ENCODE measurements at regions not wholly inside any gene's neighbourhood (a gene's known extent, or its start where the extent isn't known, plus 50 kb on each side); places are given as distances from the start of the nearest gene placed in this dataset.

- H3K4me3 ChIP-seq (ENCODE audit: low read depth, low read length): no peak overlapping the region
- H3K36me3 ChIP-seq (ENCODE audit: control insufficient read depth, insufficient read depth, low read length): no peaks in the 10 kb centered on the region
- TF ChIP-seq, protein P1, sequence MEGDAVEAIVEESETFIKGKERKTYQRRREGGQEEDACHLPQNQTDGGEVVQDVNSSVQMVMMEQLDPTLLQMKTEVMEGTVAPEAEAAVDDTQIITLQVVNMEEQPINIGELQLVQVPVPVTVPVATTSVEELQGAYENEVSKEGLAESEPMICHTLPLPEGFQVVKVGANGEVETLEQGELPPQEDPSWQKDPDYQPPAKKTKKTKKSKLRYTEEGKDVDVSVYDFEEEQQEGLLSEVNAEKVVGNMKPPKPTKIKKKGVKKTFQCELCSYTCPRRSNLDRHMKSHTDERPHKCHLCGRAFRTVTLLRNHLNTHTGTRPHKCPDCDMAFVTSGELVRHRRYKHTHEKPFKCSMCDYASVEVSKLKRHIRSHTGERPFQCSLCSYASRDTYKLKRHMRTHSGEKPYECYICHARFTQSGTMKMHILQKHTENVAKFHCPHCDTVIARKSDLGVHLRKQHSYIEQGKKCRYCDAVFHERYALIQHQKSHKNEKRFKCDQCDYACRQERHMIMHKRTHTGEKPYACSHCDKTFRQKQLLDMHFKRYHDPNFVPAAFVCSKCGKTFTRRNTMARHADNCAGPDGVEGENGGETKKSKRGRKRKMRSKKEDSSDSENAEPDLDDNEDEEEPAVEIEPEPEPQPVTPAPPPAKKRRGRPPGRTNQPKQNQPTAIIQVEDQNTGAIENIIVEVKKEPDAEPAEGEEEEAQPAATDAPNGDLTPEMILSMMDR (IDR thresholded peaks at IDR 0.05; ENCODE audit: insufficient read depth, low read length, poor library complexity, severe bottlenecking): no peak
- no peaks in the 10 kb centered on the region for H3K27me3 ChIP-seq (ENCODE audit: control insufficient read depth, insufficient read depth, low read length)
- DNase-seq (ENCODE audit: low read depth): no peak
Measured at GRCh38 chr4:30838331-30838730, 118.2 kb downstream of the PCDH7 start.

DNA sequence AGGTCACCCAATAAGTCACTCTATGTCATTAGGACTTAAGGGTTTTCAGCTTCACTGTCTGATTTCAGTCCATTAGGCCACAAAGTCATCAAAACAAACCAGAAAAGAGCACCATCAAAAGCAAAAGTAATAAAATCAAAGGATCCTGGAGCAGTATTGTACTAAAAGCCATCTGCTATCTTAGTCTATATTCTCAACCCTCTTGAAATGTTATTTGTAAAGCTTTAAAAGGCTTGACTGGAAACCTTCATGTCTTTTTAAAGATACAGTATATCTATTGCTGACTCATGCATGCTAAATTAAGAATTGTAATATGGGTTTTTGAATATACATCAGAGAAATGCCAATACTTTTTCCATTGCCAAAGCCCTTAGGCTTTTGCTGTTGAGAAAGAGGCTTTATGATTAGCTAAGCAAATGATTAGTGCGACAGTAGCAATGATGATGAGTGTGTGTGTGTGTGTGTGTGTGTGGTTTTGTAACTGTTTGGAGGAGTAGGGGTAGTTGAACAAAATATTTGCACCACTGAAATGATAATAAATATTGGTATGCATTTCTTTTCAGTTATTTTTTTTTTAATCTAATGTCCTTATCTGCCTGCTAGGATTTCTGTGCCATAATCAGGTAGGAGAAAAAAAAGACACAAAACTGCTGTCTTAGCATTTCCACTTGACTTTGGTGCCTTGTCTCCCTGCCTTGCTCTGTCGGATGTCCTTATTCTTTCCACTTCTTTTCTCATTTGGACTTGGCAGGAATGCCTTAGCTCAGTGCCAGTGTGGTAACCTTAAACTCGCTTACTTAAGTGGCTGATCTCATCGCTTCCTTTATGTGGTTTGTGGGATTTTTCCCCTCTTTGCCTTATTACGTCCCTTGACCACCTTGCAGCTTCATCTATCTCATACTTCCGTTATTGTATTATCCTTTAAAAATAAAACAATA is 119.7 kb downstream of the PCDH7 start:
- no peak overlapping the region for H3K4me3 ChIP-seq (ENCODE audit: low read depth, low read length)
- no peaks in the 10 kb centered on the region for H3K36me3 ChIP-seq (ENCODE audit: control insufficient read depth, insufficient read depth, low read length)
- no peaks in the 10 kb centered on the region for H3K27me3 ChIP-seq (ENCODE audit: control insufficient read depth, insufficient read depth, low read length)
- DNase-seq (ENCODE audit: low read depth): peak; percentile 35
- TF ChIP-seq, protein P1 (IDR thresholded peaks at IDR 0.05; ENCODE audit: insufficient read depth, low read length, poor library complexity, severe bottlenecking): no peak

DNA sequence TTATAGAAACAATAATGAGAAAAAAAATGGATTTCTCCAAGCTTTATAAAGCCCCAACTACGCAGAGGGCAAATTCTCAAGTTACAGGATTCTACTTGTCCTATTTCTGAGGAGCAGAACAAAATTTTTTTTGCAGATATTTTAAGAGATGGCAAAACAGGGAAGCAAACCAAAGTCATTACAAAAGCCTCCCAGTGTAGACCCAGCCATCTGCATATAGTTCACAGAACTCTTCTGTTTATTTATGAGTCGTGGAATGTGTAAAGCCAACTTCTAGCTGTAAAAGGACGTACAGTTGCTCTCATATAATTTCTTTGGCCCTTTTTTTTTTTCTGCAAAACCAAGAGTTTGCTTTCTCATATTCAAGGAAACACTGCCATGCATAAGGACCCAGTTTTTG is 120.4 kb downstream of the PCDH7 start:
- Histone ChIP-seq H3K36me3 (ENCODE audit: control insufficient read depth, insufficient read depth, low read length) (no peaks in the 10 kb centered on the region), H3K27me3 (ENCODE audit: control insufficient read depth, insufficient read depth, low read length) (no peaks in the 10 kb centered on the region), H3K4me3 (ENCODE audit: low read depth, low read length) (no peak overlapping the region)
- TF ChIP-seq, protein P1 (IDR thresholded peaks at IDR 0.05; ENCODE audit: insufficient read depth, low read length, poor library complexity, severe bottlenecking): no peak
- DNase-seq (ENCODE audit: low read depth): no peak

GRCh38 chr4:30842142-30842541 is 122.0 kb downstream of the PCDH7 start:
- no peak for DNase-seq (ENCODE audit: low read depth)
- TF ChIP-seq, protein P1 (IDR thresholded peaks at IDR 0.05; ENCODE audit: insufficient read depth, low read length, poor library complexity, severe bottlenecking): no peak
- Histone ChIP-seq H3K36me3 (ENCODE audit: control insufficient read depth, insufficient read depth, low read length) (no peaks in the 10 kb centered on the region), H3K27me3 (ENCODE audit: control insufficient read depth, insufficient read depth, low read length) (no peaks in the 10 kb centered on the region), H3K4me3 (ENCODE audit: low read depth, low read length) (no peak overlapping the region)

DNA sequence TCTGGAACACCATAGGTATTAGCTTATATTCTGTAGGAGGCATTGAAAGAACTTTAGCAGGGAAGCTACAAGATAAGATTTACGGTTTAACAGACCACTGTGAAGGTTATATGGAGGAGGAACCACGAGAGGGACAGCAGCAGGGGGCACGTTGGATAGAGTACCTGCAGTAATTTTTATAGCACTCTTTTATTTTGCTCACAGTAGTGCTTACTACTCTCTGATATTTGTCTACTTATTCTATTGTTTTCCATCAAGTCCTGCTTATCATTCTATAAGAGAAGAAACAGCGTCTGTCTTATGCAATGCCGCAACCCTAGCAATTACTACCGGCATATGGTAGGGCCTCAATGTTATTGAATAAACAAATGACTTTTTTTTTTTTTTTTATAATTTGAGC is 122.5 kb downstream of the PCDH7 start:
- TF ChIP-seq, protein P1 (IDR thresholded peaks at IDR 0.05; ENCODE audit: insufficient read depth, low read length, poor library complexity, severe bottlenecking): no peak

More for the DNA sequence above, 122.5 kb downstream of the PCDH7 start:
- DNase-seq (ENCODE audit: low read depth): no peak
- Histone ChIP-seq H3K27me3 (ENCODE audit: control insufficient read depth, insufficient read depth, low read length) (no peaks in the 10 kb centered on the region), H3K4me3 (ENCODE audit: low read depth, low read length) (no peak overlapping the region), H3K36me3 (ENCODE audit: control insufficient read depth, insufficient read depth, low read length) (no peaks in the 10 kb centered on the region)

Measured in kidney epithelial cell (primary cell).